ENCODE measurements at regions not wholly inside any gene's neighbourhood (a gene's known extent, or its start where the extent isn't known, plus 50 kb on each side); places are given as distances from the start of the nearest gene placed in this dataset.
A peak's percentile ranks its signal among the peaks of the same experiment; 100 is the strongest.

GRCh38 chr4:104418286-104418685 lies 76.4 kb downstream of the CXXC4 start:
- H3K4me3 ChIP-seq = no peak overlapping the region

DNA sequence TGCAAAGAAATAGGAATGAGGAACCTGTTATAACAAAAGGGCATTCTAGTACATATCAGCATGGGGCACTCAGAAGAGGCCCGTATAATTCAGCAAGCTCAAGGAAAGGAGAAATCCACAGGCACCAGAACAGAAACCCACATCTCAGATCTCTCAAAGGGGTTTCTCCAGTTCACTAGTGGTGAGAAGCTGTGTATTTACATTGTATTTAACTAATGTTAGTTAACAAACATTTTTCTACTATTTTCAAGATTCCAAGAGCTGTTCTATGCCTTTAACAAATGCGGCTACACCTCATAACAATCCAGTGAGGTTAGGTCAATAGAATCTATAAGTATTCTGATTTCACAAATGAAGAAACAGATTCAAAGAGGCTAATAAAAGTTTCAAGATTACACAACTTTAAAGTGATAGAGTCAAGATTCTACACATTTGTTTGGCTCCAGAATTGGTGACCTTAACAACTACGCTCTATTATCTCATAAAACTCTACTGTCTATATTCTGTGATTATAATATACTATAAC lies 77.3 kb downstream of the CXXC4 start:
- Histone ChIP-seq H3K27ac (no peak overlapping the region), H3K4me3 (no peak overlapping the region)

More at GRCh38 chr4:104418286-104418685, 76.4 kb downstream of the CXXC4 start:
- H3K27ac ChIP-seq = no peak overlapping the region

DNA sequence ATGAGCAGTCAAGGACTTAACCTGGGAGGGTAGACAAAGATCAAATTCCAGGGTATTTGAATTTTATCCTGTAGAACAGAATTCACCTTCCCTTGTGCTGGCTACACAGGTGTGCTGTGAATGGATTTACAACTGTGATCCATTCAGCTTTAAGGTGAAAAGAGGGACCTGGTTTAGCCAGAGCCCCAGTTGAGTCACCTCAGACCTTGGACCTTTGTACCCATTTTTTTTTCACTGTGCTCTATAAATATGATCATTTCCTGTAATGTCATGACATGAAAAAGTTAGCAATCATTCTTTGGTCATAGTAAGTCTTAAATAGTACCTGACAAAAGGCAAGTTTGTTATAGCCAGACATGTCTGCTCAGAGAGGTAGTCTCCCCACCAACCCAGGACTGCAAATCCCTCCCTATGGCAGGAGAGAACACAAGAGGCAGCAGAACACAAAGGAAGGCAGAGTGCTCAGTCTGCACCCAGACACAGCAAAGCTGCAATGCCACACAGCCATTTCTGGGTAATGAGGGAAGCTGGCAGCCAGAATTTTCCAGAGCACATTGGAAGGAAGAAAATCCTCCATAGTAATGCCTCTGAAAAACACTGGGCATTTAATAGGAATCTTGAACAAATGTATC lies 77.9 kb downstream of the CXXC4 start:
- no peak overlapping the region for H3K27ac ChIP-seq
- no peak overlapping the region for H3K4me3 ChIP-seq

DNA sequence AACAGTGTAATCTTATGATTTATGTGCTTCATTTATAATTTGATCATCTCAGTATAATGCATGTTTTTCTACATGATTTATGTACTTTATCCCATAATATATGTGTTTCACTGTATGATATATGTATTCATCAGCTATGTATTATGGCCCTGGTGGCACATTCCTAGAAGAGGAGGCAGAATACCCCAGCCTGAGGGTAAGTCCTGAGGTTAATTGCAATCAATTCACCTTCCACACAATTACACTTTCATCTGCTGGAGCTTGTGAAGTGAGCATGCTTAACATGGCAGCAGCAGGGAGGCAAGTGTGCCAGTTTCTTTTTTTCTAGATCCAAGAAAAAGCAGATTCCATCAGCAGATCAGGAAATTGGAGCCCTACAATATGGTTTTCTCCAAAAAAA lies 81.2 kb downstream of the CXXC4 start:
- no peak overlapping the region for H3K27ac ChIP-seq
- H3K4me3 ChIP-seq = no peak overlapping the region

GRCh38 chr4:104412344-104412743 lies 82.3 kb downstream of the CXXC4 start:
- H3K27ac ChIP-seq = no peak overlapping the region
- no peak overlapping the region for H3K4me3 ChIP-seq

DNA sequence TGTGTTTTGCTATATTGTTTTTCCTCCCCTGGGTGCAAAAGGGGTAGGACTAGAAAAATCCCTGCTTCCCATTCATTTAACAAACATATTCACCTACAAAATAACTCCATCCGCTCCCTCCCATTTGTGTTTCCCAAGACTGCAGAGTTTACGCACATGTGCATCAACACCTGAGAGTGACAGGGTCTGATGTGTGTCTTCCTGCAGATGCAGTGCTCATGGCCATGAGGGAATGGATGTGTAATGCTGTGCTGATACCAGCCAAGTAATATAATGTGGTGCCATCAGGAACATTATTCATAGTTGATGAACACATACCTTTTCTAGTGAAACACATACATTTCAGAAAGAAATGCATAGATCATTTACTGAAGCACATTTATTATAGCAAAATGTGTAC lies 83.2 kb downstream of the CXXC4 start:
- Histone ChIP-seq H3K4me3 (no peak overlapping the region), H3K27ac (no peak overlapping the region)

- H3K27ac ChIP-seq = no peak overlapping the region
Measured at GRCh38 chr4:104408878-104409277, 85.8 kb downstream of the CXXC4 start.

GRCh38 chr4:104404361-104404760 lies 90.3 kb downstream of the CXXC4 start:
- H3K27ac ChIP-seq = no peak overlapping the region

More at GRCh38 chr4:104408878-104409277, 85.8 kb downstream of the CXXC4 start:
- H3K4me3 ChIP-seq = no peak overlapping the region

GRCh38 chr4:104395168-104395614 lies 99.5 kb downstream of the CXXC4 start:
- Histone ChIP-seq H3K27ac (no peak overlapping the region), H3K4me3 (no peak overlapping the region)

More at GRCh38 chr4:104404361-104404760, 90.3 kb downstream of the CXXC4 start:
- H3K4me3 ChIP-seq = no peak overlapping the region

DNA sequence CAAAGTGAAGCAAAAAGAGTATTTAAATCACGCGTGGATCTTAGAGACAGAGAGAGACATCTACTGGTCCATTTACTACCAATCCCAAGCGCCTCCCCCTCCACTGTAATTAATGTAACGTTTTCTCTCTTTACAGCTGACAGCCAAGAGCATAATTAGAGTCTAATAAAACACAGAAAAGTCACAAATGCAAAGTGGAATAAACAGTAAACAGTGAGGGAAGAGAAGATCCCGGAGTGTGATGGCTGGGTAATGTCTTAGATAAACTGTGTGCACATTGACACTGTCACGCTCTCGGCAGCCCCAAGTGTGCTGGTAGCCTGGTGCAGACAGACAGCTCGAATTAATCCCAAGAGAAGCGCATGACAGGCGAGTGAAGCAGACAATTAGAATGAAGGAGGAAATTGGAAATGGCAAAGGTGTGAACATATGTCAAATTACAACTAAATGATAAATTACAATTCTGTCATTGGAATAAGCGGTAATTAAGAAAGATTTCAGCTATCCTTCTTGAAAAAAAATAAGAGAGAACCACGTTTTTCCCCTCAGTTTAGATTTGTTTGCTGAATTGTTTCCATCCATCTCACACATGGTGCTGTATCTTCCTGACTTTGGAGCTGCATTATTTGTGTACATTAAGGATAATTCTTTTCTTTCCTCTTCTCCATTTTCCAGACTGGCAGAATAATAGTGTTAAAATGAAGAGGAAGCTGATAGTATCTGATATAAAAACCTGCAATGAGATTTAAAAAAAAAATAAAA lies 100.1 kb downstream of the CXXC4 start:
- H3K4me3 ChIP-seq = peak overlapping the region in 1 of 7 experiments; percentile 4
- no peak overlapping the region for H3K27ac ChIP-seq

DNA sequence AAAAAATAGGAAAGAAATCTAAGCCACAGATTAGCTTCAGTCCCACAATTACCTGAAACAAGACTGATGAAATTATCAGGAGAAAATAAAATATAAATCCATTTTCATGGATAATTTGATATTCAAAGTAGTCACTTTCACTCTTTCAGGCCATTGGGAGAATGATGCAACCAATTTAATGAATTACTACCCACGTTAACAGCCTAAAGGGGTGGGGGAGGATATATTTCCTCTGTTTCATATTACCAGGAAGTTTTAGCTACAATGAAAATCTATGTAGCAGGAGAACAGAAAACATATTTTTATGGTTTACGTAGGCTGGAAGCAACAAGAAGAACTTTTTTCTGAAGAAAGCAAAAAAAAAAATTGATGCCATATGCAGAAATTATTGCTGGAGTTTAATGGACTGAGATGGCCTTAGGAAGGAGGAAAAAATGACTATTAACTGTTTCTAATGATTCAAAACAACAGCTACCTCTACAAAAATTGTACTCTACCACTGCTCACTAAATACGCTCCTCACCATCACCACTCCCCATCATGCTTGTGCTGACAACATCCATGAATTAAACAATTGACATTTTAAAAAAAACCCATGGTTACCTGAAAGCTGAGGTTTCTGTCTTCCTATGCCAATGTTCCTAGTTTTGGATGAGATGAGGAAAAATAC lies 100.9 kb downstream of the CXXC4 start:
- no peak overlapping the region for H3K4me3 ChIP-seq
- no peak overlapping the region for H3K27ac ChIP-seq

DNA sequence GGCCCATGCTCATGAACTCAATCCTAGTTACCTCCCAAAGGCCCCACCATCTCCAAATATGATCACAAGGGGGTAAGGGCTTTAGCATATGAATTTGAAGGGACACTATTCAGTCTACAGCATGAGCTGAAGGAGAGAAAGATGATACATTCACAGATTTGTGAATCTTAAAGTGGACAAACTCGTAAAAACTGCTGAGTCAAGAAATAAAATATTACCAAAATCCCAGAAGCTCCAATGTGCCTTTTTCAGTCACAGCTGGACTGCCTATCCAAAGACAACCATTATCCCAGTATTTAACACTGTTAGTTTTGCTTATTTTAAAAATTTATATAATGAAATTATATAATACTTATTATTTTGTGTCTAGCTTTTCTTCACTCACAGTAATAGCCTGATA lies 109.0 kb downstream of the CXXC4 start:
- Histone ChIP-seq H3K27ac (no peak overlapping the region), H3K4me3 (no peak overlapping the region)

DNA sequence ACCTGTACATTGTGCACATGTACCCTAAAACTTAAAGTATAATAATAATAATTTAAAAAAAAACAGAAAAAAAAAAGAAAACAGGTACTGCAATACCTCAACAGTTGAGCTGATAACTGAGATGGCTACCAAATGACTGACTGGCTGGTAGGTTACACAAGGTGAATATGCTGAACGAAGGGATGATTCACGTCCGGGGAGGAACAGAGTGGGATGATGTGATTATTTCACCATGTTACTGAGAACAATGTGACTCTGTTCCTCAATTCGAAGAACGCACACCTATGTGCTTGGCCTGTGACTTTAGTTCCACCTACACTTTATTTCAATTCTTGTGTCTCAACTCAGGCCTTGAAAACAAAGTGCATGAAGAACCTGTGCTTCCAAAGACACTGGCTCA lies 111.7 kb downstream of the CXXC4 start:
- H3K4me3 ChIP-seq = no peak overlapping the region
- H3K27ac ChIP-seq = peak overlapping the region in 4 of 21 experiments; percentile 11 to 69 (median 48)

- Histone ChIP-seq H3K4me3 (no peak overlapping the region), H3K27ac (no peak overlapping the region)
Measured at GRCh38 chr4:104381729-104382128, 113.0 kb downstream of the CXXC4 start.

- Histone ChIP-seq H3K27ac (no peak overlapping the region), H3K4me3 (no peak overlapping the region)
Measured at GRCh38 chr4:104365618-104366017, 129.1 kb downstream of the CXXC4 start.

GRCh38 chr4:104353481-104353880 lies 141.2 kb downstream of the CXXC4 start:
- Histone ChIP-seq H3K27ac (no peak overlapping the region), H3K4me3 (no peak overlapping the region)

- Histone ChIP-seq H3K4me3 (no peak overlapping the region), H3K27ac (no peak overlapping the region)
Measured at GRCh38 chr4:104352211-104352610, 142.5 kb downstream of the CXXC4 start.

- H3K27ac ChIP-seq = no peak overlapping the region
- no peak overlapping the region for H3K4me3 ChIP-seq
Measured at GRCh38 chr4:104351706-104352105, 143.0 kb downstream of the CXXC4 start.

- Histone ChIP-seq H3K4me3 (no peak overlapping the region), H3K27ac (no peak overlapping the region)
Measured at GRCh38 chr4:104345598-104346242, 149.0 kb downstream of the CXXC4 start.

DNA sequence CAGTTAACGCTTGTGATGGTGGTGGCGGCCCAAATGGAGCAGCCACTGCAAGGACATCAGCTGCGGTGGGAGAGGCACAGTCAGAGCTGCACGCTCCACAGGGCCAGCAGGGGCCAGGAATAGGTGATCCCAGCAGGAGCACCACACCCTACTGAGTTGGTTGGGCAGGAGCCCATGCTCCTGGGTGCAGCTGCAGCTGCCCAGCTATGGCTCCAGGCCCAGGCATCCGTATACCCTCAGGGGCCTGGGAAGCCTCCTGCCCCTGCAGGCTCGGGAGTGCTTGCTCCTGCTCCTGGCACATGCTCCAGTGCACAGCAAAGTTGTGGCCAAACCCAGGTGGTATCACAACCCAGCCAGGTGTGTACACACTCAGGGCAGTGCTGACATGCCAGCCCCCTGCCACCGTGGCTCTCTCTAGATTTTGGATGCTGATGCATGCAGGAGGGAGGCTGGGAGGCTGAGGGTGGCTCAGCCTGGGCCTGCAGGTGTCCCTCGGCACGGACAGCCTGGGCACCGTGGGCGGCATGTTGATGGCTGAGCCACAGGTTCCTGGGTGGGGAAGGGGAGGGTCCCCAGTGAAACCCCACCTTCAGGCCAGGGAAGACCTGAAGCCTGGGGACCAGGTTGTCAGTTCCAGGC lies 150.2 kb downstream of the CXXC4 start:
- no peak overlapping the region for H3K4me3 ChIP-seq
- no peak overlapping the region for H3K27ac ChIP-seq

Measured in skin epidermis (tissue), 12 donors.